ENCODE measurements at regions not wholly inside any gene's neighbourhood (a gene's known extent, or its start where the extent isn't known, plus 50 kb on each side); places are given as distances from the start of the nearest gene placed in this dataset.

GRCh38 chr14:62027958-62028357 lies 265.7 kb downstream of the SNAPC1 start:
- no peak for DNase-seq

GRCh38 chr14:62029569-62029924 lies 267.3 kb downstream of the SNAPC1 start:
- no peak for DNase-seq

DNA sequence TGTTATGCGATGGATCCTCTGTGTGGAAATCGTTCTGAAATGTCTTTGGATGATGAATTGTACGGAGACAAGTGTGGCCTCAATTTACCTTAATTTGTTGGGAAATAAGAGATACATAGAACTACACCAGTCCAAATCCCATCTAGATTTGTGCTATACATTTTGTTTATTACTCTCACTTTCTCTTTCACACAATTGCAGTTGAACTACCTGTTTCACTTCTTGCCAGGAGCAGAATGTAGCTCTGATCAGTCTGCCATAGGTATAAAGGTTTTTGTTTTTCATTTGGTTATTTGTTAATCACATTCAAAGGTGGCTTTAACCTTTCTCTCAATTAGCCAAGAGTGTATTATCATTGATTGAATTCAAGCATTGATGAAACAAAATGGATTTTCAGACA lies 268.2 kb downstream of the SNAPC1 start:
- no peak for DNase-seq

DNA sequence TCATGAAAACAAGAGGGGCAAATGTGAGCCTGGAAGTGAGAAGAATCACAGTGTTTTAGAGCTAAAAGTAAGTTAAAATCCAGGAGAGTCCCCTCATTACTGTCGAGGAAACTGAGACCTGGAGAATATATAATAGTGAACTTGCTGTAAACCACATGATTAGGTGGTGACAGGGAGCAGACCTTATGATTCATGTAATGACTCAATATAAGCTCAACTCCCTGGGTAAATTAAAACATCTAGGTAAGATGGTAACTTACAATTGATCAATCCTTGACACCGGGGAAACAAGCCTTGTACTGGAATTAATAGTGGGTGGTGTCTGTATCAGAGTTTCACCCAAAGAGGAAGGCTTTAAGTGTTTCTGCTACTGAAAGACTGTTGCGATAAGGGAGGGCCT lies 269.3 kb downstream of the SNAPC1 start:
- no peak for DNase-seq

GRCh38 chr14:62053188-62053587 lies 291.0 kb downstream of the SNAPC1 start:
- no peak for DNase-seq

GRCh38 chr14:62056789-62057188 lies 294.6 kb downstream of the SNAPC1 start:
- no peak for DNase-seq

GRCh38 chr14:62062645-62063044 lies 300.4 kb downstream of the SNAPC1 start:
- DNase-seq: no peak

DNA sequence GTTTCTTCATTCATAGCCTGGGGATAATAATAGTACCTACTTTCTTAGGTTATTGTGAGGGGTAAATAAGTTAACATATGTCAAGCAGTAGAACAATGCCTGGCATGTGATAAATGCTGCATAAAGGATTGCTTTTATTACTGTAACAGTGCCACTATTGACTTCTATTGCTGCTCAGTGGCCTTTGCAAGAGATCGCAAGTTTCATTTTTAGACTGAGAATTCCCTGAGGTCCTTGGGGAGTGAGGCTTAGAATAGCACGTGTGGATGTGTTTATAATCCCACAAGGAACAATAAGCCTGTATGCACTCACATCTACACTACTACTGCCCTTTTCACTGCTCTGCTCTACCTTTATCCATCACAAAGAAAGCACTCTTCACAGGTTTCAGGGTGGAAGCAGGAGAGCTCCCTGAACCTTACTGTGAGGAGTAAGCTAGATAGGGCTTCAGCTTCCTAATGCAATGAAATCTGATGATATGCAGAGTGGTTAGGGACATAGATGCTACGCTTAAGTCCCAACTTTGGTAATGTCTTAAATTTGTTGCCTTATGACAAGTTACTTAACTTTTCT lies 302.6 kb downstream of the SNAPC1 start:
- peak; percentile 70 for DNase-seq

DNA sequence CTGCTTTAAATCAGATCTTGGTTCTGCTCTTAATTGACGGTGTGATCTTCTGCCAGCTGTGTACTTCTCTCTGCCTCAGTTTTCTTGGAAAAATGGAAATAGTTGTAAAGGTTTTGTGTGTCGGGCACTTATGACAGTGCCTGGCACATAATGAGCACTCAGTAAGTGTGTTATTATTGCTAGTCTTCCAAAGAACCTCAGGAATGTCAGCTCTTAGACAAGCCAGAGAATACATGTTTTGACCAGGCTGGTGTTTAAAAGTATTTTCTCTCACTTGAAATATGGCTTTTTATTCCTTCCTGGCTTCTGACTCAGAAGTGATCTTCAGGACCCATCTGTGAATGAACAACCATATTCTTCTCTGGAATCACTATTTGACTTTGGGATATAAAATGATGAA lies 304.1 kb downstream of the SNAPC1 start:
- DNase-seq: no peak

- DNase-seq: no peak
Measured at GRCh38 chr14:62071039-62071438, 308.8 kb downstream of the SNAPC1 start.

DNA sequence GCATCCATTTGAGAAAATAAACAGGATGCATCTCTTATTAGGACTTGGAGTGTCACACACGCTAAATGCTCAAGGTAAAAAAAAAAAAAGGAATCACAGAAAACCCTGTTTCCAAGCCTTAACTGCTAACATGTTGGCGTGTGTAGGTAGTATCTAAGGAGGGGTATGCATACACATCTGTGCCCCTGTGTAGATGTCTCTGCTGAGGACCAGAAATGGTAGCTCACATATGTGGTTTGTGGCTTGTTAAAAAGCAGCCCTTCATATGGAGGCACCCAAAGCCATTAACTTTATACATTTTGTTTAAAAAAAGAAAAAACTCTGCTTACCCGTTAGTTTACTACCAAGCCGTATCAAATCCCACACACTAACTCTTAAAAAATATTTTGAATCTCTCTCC lies 314.1 kb downstream of the SNAPC1 start:
- no peak for DNase-seq

DNA sequence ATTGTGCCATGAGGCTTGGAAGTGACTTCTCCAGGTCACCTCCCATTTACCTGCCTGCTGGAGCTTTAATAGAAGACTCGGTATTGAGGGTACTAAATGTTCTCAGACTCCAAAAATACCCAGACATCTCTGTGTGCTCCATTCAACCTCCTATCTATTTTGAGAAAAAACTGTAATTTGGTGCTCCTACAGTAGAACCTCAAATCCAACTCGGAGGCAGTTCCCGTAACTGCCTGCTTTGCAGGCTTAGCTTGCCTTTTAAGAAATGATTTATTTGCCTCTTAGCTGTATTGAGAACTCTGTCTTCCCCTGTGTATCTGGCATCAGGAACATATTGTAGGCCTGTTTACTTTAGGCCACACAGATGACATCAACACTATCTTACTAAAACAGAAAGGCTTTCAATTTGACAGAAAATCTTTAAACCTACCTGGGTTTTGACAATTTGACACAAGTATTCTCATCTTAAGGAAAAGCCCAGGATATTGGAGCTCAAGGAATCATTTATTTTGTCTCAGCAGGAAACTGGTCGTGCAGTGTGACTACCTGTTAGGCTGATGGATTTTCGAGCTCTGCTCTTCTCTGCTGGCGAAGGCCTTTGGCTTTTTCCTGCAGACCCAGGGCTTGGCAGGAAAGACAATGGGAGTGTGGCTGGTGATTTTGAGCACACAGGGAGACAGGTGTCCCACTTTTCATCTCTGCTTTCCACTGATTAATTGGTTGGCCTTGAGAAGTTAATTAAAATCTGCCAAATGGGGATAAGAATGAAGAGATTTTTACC lies 314.8 kb downstream of the SNAPC1 start:
- DNase-seq: no peak

DNA sequence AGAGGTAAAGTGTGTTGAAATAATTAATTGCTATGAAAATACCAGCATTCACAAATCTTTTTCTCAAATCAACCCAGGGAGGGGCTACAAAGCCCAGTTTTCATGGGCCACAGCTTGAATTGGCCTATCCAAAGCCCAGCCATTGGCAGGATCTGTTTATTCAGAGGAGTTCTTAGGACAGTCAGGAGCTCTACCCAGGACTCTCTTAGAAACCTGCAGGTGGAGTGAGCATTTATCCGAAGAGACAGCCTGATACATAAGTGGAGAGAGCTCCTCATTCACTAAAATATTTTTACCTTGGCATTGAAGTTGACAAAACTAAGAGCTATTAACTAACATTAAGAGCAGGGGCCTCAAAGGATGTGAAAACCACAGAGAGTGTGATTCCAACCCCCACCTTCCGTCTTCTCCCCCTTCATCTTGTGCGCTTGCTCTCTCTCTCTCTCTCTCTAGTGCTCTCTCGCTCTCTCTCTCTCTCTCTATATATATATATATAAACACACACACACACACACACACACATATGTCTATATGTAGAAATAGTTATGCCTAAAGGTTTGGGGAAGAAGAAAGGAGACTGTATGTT lies 315.5 kb downstream of the SNAPC1 start:
- no peak for DNase-seq

- no peak for DNase-seq
Measured at GRCh38 chr14:62079038-62079437, 316.8 kb downstream of the SNAPC1 start.

- no peak for DNase-seq
Measured at GRCh38 chr14:62081012-62081612, 318.9 kb downstream of the SNAPC1 start.

GRCh38 chr14:62081951-62082350 lies 319.7 kb downstream of the SNAPC1 start:
- DNase-seq: no peak

GRCh38 chr14:62082779-62083178 lies 320.6 kb downstream of the SNAPC1 start:
- DNase-seq: no peak

GRCh38 chr14:62084020-62084419 lies 321.8 kb downstream of the SNAPC1 start:
- DNase-seq: no peak

DNA sequence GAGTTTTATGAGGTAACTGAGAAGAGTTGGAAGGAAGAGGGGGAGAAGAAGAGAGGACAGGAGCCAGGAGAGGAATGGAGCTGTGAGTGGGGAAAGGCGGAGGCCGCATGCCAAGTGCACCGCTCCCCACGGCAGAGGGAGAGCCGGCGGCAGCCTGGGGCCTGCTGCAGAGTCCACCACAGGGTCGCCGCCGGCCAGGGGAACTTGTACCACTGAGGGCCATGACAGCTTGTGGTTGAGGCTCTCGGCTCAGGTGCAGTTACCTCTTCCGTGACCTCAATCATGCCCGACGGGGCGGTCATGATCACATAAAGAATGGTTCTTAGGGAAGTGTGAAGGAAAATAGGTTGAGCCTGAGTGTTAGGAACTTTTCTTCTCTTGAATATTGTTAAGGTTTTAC lies 325.0 kb downstream of the SNAPC1 start:
- no peak for DNase-seq

- DNase-seq: no peak
Measured at GRCh38 chr14:62093736-62094135, 331.5 kb downstream of the SNAPC1 start.

GRCh38 chr14:62097072-62097471 lies 334.9 kb downstream of the SNAPC1 start:
- no peak for DNase-seq

GRCh38 chr14:62097824-62098223 lies 335.6 kb downstream of the SNAPC1 start:
- DNase-seq: no peak

- DNase-seq: no peak
Measured at GRCh38 chr14:62098357-62098756, 336.1 kb downstream of the SNAPC1 start.

- DNase-seq: no peak
Measured at GRCh38 chr14:62099091-62099490, 336.9 kb downstream of the SNAPC1 start.
